K562 (cell line): ENCODE measurements at regions not wholly inside any gene's neighbourhood (a gene's known extent, or its start where the extent isn't known, plus 50 kb on each side); places are given as distances from the start of the nearest gene placed in this dataset.

Source experiments
- MYNN ChIP-seq, 2 experiments: sonication (generic); formaldehyde crosslinking in 1 of 2; IDR thresholded peaks; 2 replicates each; pipeline versions ENCODE4 v1.5.0 to v1.6.1; 2016 to 2020; ENCODE audit warnings: antibody characterized with exemption in 1 of 2, missing genetic modification reagents in 1 of 2
- RBM25 ChIP-seq: fragments of 200-400 bp; formaldehyde crosslinking; IDR thresholded peaks from 2 replicates; pipeline ENCODE4 v1.6.1; 2018; ENCODE audit warnings: low read length, low read depth, moderate library complexity; ENCODE audit not compliant: severe bottlenecking
- RFX5 ChIP-seq: IDR thresholded peaks from 2 replicates; pipeline ENCODE4 v1.6.1; 2011; ENCODE audit warnings: low read depth, mild to moderate bottlenecking, improper control_type of control experiment, low read length
- TF ChIP-seq, protein P1 (sequence below): sonication (generic); formaldehyde crosslinking; IDR thresholded peaks from 2 replicates; pipeline ENCODE4 v1.8.0; 2022; ENCODE audit warnings: mild to moderate bottlenecking, missing genetic modification reagents
- TF ChIP-seq, protein P2 (sequence below): conservative IDR thresholded peaks from 2 replicates; pipeline ENCODE4 v1.6.1; 2011; ENCODE audit warnings: low read depth, mild to moderate bottlenecking, low read length; ENCODE audit not compliant: control insufficient read depth

DNA sequence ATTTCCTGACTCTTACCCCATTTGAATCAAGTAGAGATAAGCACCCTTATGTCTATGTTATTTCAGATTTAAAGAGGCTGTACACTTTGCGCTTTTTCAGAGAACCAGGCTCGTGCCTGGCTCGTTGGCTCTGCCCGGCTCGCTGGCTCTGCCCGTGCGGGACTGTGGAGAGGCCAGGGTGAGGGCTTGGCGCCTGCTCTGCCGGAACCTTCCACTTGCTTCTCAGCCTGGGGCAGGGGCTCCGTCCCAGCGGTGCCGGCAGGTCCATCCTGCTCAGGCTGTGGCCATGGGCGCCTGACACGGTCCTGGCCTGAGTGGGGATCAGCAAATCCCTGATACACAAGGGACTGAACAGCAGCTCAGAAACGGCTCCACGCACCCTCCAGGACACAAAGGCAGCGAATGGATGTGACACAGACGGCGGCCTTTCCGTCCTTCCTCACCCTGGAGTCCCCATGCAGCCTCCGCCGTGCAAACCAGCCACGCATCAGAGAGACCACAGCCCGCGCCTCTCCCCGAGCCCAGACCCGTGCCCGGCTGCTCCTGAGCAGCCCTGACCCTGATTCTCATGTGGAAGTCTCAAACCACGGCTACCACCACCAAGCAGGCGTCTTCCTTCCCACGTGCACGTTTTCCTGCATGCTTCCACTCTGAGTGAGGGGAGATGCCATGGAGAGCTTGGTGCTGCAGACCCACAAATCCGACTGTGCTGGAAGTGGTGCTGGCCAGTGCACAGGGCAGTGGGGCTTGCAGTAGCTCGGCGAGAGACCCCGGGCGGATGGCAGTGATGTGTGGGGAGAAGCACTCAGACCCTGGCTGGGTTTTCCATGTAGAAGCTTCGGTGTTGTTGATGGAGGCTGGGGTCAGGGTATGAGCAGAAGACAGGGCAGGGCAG is 233.9 kb downstream of the ERMARD start (continued):
- TF ChIP-seq, protein P1, sequence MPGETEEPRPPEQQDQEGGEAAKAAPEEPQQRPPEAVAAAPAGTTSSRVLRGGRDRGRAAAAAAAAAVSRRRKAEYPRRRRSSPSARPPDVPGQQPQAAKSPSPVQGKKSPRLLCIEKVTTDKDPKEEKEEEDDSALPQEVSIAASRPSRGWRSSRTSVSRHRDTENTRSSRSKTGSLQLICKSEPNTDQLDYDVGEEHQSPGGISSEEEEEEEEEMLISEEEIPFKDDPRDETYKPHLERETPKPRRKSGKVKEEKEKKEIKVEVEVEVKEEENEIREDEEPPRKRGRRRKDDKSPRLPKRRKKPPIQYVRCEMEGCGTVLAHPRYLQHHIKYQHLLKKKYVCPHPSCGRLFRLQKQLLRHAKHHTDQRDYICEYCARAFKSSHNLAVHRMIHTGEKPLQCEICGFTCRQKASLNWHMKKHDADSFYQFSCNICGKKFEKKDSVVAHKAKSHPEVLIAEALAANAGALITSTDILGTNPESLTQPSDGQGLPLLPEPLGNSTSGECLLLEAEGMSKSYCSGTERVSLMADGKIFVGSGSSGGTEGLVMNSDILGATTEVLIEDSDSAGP (CRISPR knock-in tag), result no peak
- TF ChIP-seq MYNN (IDR thresholded peaks at IDR 0.05) (no peak), MYNN (CRISPR knock-in tag; IDR thresholded peaks at IDR 0.05) (no peak), RBM25 (no peak), RFX5 (no peak)
- TF ChIP-seq, protein P2, sequence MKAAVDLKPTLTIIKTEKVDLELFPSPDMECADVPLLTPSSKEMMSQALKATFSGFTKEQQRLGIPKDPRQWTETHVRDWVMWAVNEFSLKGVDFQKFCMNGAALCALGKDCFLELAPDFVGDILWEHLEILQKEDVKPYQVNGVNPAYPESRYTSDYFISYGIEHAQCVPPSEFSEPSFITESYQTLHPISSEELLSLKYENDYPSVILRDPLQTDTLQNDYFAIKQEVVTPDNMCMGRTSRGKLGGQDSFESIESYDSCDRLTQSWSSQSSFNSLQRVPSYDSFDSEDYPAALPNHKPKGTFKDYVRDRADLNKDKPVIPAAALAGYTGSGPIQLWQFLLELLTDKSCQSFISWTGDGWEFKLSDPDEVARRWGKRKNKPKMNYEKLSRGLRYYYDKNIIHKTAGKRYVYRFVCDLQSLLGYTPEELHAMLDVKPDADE, result no peak
